ENCODE measurements at regions not wholly inside any gene's neighbourhood (a gene's known extent, or its start where the extent isn't known, plus 50 kb on each side); places are given as distances from the start of the nearest gene placed in this dataset.
"Not testable (repeated sequence)": the region's sequence is repeated elsewhere in the genome, so short reads cannot be mapped to it uniquely, and the experiment has no call there.

DNA sequence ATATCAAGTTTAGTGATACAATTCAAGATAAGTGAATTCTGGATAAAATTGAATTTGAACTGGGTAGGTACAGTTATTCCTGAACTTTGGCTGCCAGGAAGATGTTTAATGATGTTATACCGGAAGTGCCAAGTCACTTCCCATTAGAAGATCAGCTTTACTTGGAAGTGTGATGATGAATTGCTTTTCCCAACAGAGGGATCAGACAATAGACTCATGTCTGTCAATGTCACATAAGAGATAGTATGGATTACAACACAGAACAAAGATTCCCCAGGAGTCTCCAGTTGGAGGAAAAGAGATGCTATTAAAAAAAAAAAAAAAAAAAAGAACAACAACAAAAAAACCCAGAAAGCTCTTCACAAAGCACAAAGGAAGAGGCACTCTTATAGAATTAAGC, 497.9 kb upstream of the EPHA7 start:
- no peak for DNase-seq

DNA sequence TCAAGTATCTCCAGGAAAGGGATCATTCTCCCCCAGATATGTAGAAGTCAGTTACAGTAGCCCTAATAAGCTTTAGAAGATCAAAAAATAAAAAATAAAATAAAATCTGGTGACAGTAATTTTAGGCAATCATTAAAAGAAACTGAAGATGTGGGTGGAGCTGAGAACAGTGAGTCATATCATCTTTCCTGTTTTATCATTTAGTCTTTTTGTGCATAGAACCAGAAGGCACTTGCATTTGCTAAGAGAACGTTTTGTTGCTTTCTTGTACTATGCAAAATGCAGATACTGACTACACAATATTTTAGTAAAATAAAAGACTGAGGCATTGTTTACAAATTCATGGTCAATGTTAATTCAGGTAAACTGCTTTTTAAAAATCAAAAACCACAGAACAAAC, 497.4 kb upstream of the EPHA7 start:
- DNase-seq: no peak

DNA sequence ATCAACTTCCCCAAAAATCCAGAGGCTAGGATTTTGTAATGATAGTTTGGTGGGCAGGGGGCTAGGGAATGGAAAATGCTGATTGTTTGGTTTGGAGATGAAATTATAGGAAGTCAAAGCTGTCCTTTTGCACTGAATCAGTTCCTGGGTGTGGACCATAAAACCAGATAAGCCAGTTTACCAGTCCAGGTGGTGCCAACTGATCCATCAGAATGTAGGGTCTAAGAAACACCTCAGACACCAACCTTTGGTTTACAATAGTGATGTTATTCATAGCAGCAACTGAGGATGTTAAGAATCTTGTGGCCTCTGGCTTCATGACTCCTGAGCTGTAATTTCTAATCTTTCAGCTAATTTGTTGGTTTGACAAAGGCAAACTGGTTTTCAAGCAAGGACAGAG, 496.6 kb upstream of the EPHA7 start:
- DNase-seq: no peak

DNA sequence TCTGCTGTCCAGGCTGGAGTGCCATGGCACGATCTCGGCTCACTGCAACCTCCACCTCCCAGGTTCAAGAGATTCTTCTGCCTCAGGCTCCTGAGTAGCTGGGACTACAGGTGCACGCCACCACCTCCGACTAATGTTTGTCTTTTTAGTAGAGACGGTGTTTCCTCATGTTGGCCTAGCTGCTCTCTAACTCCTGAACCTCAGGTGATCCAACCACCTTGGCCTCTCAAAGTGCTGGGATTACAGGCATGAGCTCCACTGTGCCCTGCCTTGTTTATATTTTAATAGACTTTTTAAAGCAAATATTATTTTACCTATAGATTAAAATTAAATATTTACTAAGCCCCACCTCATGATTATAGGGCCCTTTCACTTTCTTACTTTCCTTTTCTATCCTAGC, 483.2 kb upstream of the EPHA7 start:
- no peak for DNase-seq

- DNase-seq: no peak
Measured at GRCh38 chr6:93900142-93900541, 480.8 kb upstream of the EPHA7 start.

GRCh38 chr6:93896081-93896480, 476.7 kb upstream of the EPHA7 start:
- no peak for DNase-seq

- no peak for DNase-seq
Measured at GRCh38 chr6:93894521-93894920, 475.2 kb upstream of the EPHA7 start.

DNA sequence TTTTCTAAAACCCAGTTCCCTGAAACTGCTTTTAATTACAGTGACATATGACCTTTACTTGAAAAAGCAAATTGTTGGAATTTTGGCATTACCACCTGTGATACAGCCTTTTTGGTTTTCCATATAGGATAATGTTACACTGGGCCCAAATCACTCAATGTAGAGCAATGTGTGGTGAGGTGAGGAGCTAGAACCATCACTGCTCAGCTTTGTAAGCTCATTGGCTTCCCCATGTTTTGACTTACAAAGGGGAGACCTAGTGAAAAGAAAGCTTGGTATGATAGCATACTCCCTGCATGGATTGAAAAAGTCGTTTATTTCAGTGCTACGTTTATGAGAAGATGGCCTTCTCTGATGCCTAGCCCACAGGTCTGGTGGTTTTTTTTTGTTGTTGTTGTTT, 470.4 kb upstream of the EPHA7 start:
- no peak for DNase-seq

DNA sequence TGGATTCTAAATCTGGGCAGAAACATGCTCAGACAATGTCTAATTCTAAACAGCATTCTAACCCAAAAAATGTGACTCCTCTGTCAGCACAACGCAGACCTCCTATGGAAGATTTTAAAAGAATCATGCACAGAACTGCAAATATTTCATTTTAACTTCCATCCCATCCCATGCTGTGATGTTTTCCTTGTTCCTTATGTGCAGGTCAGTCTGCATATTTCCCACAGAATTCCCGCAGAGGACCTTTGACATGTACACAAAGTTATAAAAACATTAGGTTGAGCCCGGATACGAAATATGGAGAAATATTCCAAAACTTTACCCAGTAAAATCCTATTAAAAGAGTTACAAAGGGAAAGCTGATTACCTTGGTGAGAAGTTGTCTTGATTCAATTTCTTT, 467.1 kb upstream of the EPHA7 start:
- DNase-seq: no peak

DNA sequence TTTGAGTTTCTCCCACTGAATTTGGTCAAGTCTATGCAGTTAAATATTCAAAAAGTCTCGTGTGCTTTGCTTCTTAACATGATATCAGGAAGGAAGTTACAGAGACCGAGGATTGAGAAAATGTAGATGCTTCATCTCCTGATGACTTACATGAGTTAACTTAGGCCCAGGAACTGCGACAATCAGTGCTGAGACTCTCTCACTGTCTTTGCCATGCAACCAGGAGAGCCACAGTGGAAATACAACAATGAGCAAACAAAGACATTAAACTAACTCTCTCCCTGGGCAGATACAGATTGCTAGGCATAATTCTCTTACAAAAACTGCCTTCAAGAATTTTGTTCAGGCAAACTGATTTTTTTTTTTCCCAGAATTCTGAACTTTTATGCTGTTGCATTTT, 440.6 kb upstream of the EPHA7 start:
- no peak for DNase-seq

GRCh38 chr6:93858213-93858612, 438.9 kb upstream of the EPHA7 start:
- DNase-seq: no peak

DNA sequence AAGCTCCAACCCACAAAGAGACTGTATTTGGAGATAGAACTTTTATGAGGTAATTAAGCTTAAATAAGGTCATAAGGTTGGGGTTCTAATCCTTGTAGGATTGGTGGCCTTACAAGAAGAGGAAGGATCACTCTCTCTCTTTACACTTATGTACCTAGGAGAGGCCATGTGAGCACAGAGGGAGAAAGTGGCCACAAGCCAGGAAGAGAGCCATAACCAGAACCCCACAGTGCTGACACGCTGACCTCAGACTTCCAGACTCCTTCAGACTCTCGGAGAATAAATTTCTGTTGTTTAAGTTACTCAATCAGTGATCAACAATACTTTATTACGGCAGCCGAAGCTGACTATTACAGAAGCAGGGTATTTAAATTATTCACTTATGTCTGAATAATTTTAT, 430.5 kb upstream of the EPHA7 start:
- DNase-seq: no peak

DNA sequence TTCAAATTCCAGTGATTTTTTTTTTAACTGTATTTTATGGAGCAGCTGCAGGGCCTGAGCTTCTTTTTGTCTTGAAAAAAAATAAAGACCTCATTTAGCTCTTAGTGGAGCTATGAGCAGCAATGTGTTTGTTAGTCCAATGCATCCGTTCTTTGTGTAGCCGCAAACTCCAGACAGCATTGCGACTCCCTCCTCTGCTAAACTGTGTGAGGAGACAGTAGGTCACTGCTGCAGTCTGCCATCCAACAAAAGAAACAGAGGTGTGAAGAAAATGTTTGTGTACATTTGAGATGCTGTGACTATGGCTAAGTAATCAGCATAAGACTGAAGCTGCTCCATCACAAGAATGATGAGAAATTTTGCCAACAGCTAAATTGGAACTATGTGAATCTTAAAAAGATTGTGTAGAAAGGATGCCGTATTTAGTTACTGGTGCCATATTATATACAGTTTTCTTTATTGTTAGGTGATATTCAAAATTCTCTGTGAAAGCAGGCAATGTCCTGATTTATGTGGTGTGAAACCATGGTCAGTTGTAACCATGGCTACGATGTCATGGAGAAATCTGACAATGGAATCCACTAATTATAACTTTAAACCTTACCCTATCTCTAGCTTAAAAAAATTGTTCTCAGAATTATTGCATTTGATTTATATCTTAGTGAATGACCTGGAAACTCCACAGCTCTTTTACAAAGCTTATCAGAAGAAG, 428.8 kb upstream of the EPHA7 start:
- no peak for DNase-seq

DNA sequence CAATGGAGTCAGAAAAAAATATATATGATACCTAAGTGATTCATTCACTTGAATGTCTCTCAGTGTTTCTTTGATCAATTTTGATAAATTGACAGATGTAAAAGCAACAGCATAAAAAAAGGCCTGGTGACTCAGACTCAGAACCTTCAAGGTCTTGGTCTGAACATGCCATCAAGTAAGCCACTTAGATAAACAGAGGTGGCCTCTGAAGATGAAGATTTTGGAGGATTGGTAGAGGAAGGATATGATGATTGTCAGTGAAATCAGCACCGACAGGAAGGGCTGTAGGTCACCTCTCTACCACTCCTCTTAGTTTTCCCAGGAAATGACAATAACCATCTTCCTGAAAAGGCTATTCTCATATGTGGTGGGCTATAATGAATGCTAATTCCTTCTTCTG, 422.8 kb upstream of the EPHA7 start:
- no peak for DNase-seq

- DNase-seq: not testable (repeated sequence)
Measured at GRCh38 chr6:93835451-93836145, 416.2 kb upstream of the EPHA7 start.

DNA sequence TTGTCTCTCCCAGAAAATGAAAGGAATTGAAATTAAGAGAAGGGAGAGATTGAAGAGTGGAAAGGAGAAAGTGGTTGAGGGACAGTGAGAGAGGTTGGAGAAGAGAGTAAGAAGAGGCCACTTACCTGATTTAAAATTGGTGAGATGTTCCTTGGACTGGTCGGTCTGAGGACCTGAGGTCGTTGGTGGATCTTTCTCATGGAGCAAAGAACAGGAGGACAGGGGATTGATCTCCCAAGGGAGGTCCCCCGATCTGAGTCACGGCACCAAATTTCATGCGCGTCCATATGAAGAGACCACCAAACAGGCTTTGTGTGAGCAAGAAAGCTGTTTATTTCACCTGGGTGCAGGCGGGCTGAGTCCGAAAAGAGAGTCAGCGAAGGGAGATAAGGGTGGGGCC, 415.7 kb upstream of the EPHA7 start:
- not testable (repeated sequence) for DNase-seq

DNA sequence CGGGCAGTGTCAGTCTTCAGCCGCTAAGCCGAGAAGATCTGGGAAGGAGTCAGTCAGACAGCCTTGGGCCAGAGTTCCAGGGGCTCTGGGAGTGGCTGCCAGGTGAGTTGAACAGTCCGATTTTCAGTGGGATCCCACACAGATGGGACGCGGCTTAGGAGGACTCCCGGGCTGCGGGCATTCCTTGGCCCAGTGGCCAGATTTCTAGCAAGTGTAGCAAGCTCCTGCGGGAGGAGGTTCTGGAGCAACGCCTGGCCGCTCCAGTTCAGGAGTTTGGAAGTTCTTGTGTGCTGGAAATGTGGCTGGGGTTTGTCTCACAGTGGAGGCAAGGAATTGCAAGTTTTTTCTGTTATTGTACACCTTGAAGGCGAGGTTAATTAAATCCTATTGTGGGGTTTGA, 414.0 kb upstream of the EPHA7 start:
- not testable (repeated sequence) for DNase-seq

DNA sequence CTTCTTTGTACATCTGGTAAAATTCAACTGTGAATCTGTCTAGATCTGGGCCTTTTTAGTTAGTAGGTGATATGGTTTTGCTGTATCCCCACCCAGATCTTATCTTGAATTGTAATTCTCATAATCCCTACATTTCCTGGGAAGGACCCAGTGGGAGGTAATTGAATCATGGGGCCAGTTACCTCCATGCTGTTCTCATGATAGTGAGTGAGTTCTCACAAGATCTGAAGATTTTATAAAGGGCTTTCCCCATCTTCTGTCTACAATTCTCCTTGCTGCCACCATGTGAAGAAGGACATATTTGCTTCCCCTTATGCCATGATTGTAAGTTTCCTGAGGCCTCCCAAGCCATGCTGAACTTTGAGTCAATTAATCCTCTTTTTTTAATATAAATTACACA, 410.4 kb upstream of the EPHA7 start:
- DNase-seq: not testable (repeated sequence)

DNA sequence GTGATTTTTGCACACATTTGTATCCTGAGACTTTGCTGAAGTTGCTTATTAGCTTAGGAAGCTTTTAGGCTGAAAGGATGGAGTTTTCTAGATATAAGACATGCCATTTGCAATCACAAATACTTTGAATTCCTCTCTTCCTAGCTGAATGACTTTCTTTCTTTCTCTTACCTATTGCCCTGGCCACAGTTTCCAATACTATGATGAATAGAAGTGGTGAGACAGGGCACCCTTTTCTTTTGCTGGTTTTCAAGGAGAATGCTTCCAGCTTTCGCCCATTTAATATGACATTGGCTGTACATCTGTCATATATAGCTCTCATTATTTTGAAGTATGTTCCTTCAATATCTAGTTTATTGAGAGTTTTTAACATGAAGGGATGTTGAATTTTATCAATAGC, 409.6 kb upstream of the EPHA7 start:
- no peak for DNase-seq

GRCh38 chr6:93828553-93828952, 409.2 kb upstream of the EPHA7 start:
- no peak for DNase-seq

DNA sequence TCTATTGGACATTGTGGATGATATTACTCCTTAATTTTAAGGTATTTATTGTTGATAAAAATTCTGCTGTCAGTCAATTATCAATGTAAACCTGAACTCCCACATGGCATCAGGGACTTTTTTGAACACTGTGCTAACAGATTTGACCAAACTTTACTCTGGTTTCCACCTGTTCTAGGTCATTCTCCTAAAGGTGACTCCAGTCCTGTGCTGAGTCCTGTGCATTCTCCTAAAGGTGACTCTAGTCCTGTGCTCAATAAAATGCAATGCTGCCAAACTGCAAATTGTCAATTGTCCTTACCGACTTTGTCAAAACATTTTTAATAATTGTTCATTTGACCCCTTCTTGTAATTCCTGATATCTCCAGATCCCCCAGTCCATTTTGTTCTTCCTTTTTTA, 408.4 kb upstream of the EPHA7 start:
- no peak for DNase-seq

DNA sequence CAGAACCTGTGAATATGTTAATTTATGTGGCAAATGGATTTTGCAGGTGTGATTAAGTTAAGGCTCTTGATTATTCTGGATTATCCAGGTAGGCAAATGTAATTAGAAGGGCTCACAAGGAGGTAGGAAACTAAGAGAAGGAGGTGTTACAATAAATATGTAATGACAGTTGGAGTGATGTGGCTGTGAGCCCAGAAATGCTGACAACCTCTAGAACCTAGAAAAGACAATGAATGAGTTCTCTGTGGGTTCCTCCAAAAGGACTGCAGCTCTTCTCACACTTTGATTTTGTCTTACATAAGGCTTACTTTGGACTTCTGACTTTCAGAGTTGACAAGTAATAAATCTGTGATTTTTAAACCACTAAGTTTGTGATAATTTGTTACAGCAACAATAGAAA, 406.6 kb upstream of the EPHA7 start:
- no peak for DNase-seq

DNA sequence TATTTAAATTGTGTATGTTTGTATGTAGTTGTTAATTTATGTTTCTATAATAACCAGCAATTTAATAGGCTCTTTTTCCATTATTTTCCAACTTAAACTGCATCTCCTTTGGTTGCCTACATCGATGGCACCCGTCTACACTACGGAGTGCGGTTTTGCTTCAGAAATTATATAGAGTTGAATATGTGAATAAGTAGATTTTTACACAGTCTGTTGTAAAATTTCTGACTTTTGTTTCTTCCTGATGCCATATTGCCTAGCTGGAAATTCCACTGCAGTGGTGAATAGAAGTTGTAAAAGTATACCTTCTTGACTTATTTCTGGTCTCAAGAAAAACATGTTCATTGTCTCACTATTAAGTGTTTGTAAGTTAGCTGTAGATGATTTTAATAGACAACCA, 404.1 kb upstream of the EPHA7 start:
- no peak for DNase-seq

- DNase-seq: no peak
Measured at GRCh38 chr6:93822434-93823265, 403.3 kb upstream of the EPHA7 start.

Measured in SIG-M5 (cell line).